HEK293 (cell line): ENCODE measurements at regions not wholly inside any gene's neighbourhood (a gene's known extent, or its start where the extent isn't known, plus 50 kb on each side); places are given as distances from the start of the nearest gene placed in this dataset.

Experiments used
- CTCF ChIA-PET: fragments of 350-600 bp; formaldehyde crosslinking; extraction: SDS; loops from one replicate; lab custom pipeline; 2021; ENCODE audit warnings: antibody characterized with exemption; lab: Yijun Ruan, JAX
- POLR2A ChIA-PET: fragments of 300-600 bp; formaldehyde crosslinking; extraction: SDS; loops from one replicate; lab custom pipeline; 2020; ENCODE audit warnings: antibody characterized with exemption, inconsistent platforms; lab: Yijun Ruan, JAX
- H3K27ac ChIP-seq: fragments of 200-500 bp; sonication (Bioruptor generic); 2 replicates; pipeline ENCODE4 v1.5.1; 2014; ENCODE audit warnings: low read depth, low read length, control low read depth, inconsistent platforms; ENCODE audit errors: extremely low read depth
- H3K36me3 ChIP-seq, 2 experiments: fragments of 200-500 bp in 1 of 2; sonication (Bioruptor generic) in 1 of 2; 1 replicate in 1 of 2; 2 replicates in 1 of 2; pipeline ENCODE4 v1.5.1; 2014 to 2017; ENCODE audit warnings: inconsistent platforms in 2 of 2, low read length in 2 of 2; ENCODE audit not compliant: control insufficient read depth in 2 of 2, insufficient read depth in 1 of 2
- H3K4me1 ChIP-seq: fragments of 200-500 bp; sonication (Bioruptor generic); 2 replicates; pipeline ENCODE4 v1.5.1; 2014; ENCODE audit warnings: mild to moderate bottlenecking, low read length, inconsistent platforms; ENCODE audit not compliant: control insufficient read depth, insufficient read depth
- H3K4me3 ChIP-seq: 2 replicates; pipeline ENCODE4 v1.5.1; 2011; ENCODE audit warnings: low read depth, mild to moderate bottlenecking, control low read depth, low read length, moderate library complexity
- H3K9me3 ChIP-seq: fragments of 200-500 bp; sonication (Bioruptor generic); 2 replicates; pipeline ENCODE4 v1.5.1; 2014; ENCODE audit warnings: low read depth, low read length, inconsistent platforms; ENCODE audit not compliant: control insufficient read depth, insufficient read depth
- FEZF1 ChIP-seq: fragments of 450-650 bp; formaldehyde crosslinking; IDR thresholded peaks from 2 replicates; pipeline ENCODE4 v1.5.1; 2016; ENCODE audit warnings: missing biosample characterization, missing genetic modification characterization
- GFI1B ChIP-seq: fragments of 450-650 bp; formaldehyde crosslinking; IDR thresholded peaks from 2 replicates; pipeline ENCODE4 v1.5.1; 2016; ENCODE audit warnings: missing biosample characterization, missing genetic modification characterization
- KLF17 ChIP-seq: fragments of 450-650 bp; formaldehyde crosslinking; IDR thresholded peaks from 2 replicates; pipeline ENCODE4 v1.5.1; 2016; ENCODE audit warnings: missing biosample characterization, missing genetic modification characterization
- PATZ1 ChIP-seq: fragments of 450-650 bp; formaldehyde crosslinking; IDR thresholded peaks from 2 replicates; pipeline ENCODE4 v1.5.1; 2016; ENCODE audit warnings: missing biosample characterization, missing genetic modification characterization
- ZBTB17 ChIP-seq: fragments of 450-650 bp; formaldehyde crosslinking; IDR thresholded peaks from 2 replicates; pipeline ENCODE4 v1.5.1; 2016; ENCODE audit warnings: missing biosample characterization, missing genetic modification characterization
- ZEB2 ChIP-seq: fragments of 450-650 bp; formaldehyde crosslinking; IDR thresholded peaks from 2 replicates; pipeline ENCODE4 v1.5.1; 2016; ENCODE audit warnings: missing biosample characterization, missing genetic modification characterization
- ZIC2 ChIP-seq: fragments of 450-650 bp; formaldehyde crosslinking; IDR thresholded peaks from 2 replicates; pipeline ENCODE4 v1.5.1; 2016; ENCODE audit warnings: missing biosample characterization, missing genetic modification characterization
- ZNF148 ChIP-seq: fragments of 450-650 bp; formaldehyde crosslinking; IDR thresholded peaks from 2 replicates; pipeline ENCODE4 v1.5.0; 2017; ENCODE audit warnings: missing biosample characterization, missing genetic modification characterization, borderline replicate concordance
- ZNF2 ChIP-seq: fragments of 450-650 bp; formaldehyde crosslinking; IDR thresholded peaks from 2 replicates; pipeline ENCODE4 v1.5.1; 2016; ENCODE audit warnings: missing biosample characterization, missing genetic modification characterization
- ZNF266 ChIP-seq: fragments of 450-650 bp; formaldehyde crosslinking; IDR thresholded peaks from 2 replicates; pipeline ENCODE4 v1.5.1; 2016; ENCODE audit warnings: missing biosample characterization, missing genetic modification characterization, low read depth
- ZNF324 ChIP-seq: fragments of 450-650 bp; formaldehyde crosslinking; IDR thresholded peaks from 2 replicates; pipeline ENCODE4 v1.5.1; 2016; ENCODE audit warnings: missing biosample characterization, missing genetic modification characterization
- ZNF501 ChIP-seq: fragments of 450-650 bp; formaldehyde crosslinking; IDR thresholded peaks from 2 replicates; pipeline ENCODE4 v1.5.1; 2016; ENCODE audit warnings: missing biosample characterization, missing genetic modification characterization
- ZNF514 ChIP-seq: fragments of 450-650 bp; formaldehyde crosslinking; IDR thresholded peaks from 2 replicates; pipeline ENCODE4 v1.5.1; 2016; ENCODE audit warnings: missing biosample characterization, missing genetic modification characterization
- ZNF558 ChIP-seq: fragments of 450-650 bp; formaldehyde crosslinking; IDR thresholded peaks from 2 replicates; pipeline ENCODE4 v1.5.1; 2016; ENCODE audit warnings: missing biosample characterization, missing genetic modification characterization
- ZNF600 ChIP-seq: fragments of 450-650 bp; formaldehyde crosslinking; IDR thresholded peaks from 2 replicates; pipeline ENCODE4 v1.5.1; 2016; ENCODE audit warnings: missing biosample characterization, missing genetic modification characterization
- ZNF664 ChIP-seq: fragments of 450-650 bp; formaldehyde crosslinking; IDR thresholded peaks from 2 replicates; pipeline ENCODE4 v1.5.1; 2016; ENCODE audit warnings: missing biosample characterization, missing genetic modification characterization
- ZNF692 ChIP-seq: fragments of 450-650 bp; formaldehyde crosslinking; IDR thresholded peaks from 2 replicates; pipeline ENCODE4 v1.5.1; 2016; ENCODE audit warnings: missing biosample characterization, missing genetic modification characterization
- ZNF837 ChIP-seq: fragments of 450-650 bp; formaldehyde crosslinking; IDR thresholded peaks from 2 replicates; pipeline ENCODE4 v1.5.1; 2016; ENCODE audit warnings: missing biosample characterization, missing genetic modification characterization

GRCh38 chr4:144463896-144464295 lies 182.1 kb upstream of the HHIP start (continued):
- no peak for TF ChIP-seq KLF17 (tag by site-specific recombination)
- no peak for TF ChIP-seq PATZ1 (tag by site-specific recombination)
- no peak for TF ChIP-seq ZNF324 (tag by site-specific recombination)
- no peak for TF ChIP-seq ZNF266 (tag by site-specific recombination)
- TF ChIP-seq ZNF837 (tag by site-specific recombination), result no peak
- no peak for TF ChIP-seq ZNF514 (tag by site-specific recombination)
- no peak for TF ChIP-seq ZNF664 (tag by site-specific recombination)

GRCh38 chr4:144465546-144465945 lies 180.4 kb upstream of the HHIP start:
- ChIA-PET CTCF (no interaction called here), POLR2A (no interaction called here)
- TF ChIP-seq ZBTB17 (tag by site-specific recombination), result no peak
- no peak for TF ChIP-seq ZEB2 (tag by site-specific recombination)
- no peak for TF ChIP-seq ZNF558 (tag by site-specific recombination)
- TF ChIP-seq ZNF148, result no peak
- no peak for TF ChIP-seq ZNF501 (tag by site-specific recombination)
- no peak for TF ChIP-seq ZNF2 (tag by site-specific recombination)
- no peaks in the 10 kb centered on the region for H3K36me3 ChIP-seq
- no peaks in the 10 kb centered on the region for H3K9me3 ChIP-seq
- H3K4me1 ChIP-seq, result no peaks in the 10 kb centered on the region
- no peak overlapping the region for H3K4me3 ChIP-seq
- H3K27ac ChIP-seq, result no peak overlapping the region

- TF ChIP-seq GFI1B (tag by site-specific recombination) (no peak), FEZF1 (tag by site-specific recombination) (no peak), ZNF600 (tag by site-specific recombination) (no peak), ZNF692 (tag by site-specific recombination) (no peak), ZIC2 (tag by site-specific recombination) (no peak)
- POLR2A ChIA-PET, result no interaction called here
- no peak overlapping the region for H3K27ac ChIP-seq
These were observed 165.9 kb upstream of the HHIP start for GRCh38 chr4:144480068-144480467.

More at GRCh38 chr4:144480068-144480467, 165.9 kb upstream of the HHIP start:
- H3K4me3 ChIP-seq, result no peak overlapping the region
- no peaks in the 10 kb centered on the region for H3K9me3 ChIP-seq
- no peaks in the 10 kb centered on the region for H3K36me3 ChIP-seq
- CTCF ChIA-PET, result no interaction called here
- H3K4me1 ChIP-seq, result no peaks in the 10 kb centered on the region
